C4-2B (cell line): ENCODE measurements at regions not wholly inside any gene's neighbourhood (a gene's known extent, or its start where the extent isn't known, plus 50 kb on each side); places are given as distances from the start of the nearest gene placed in this dataset.

Experiments used
- CTCF ChIP-seq: fragments of 450-650 bp; conservative IDR thresholded peaks from 2 replicates; pipeline ENCODE4 v1.5.1; 2017; ENCODE audit warnings: mild to moderate bottlenecking
- ZFX ChIP-seq: fragments of 450-650 bp; IDR thresholded peaks from 2 replicates; pipeline ENCODE4 v1.6.1; 2017

- no peak for TF ChIP-seq CTCF
- no peak for TF ChIP-seq ZFX
Measured at GRCh38 chr11:86885311-86885710, 69.9 kb downstream of the FZD4 start.
